DMS114 treated with DMSO at 0.1 percent for 48 hours (cell line): ENCODE measurements at regions not wholly inside any gene's neighbourhood (a gene's known extent, or its start where the extent isn't known, plus 50 kb on each side); places are given as distances from the start of the nearest gene placed in this dataset.
"Not testable (repeated sequence)": the region's sequence is repeated elsewhere in the genome, so short reads cannot be mapped to it uniquely, and the experiment has no call there.

Source experiments
- DNase-seq: peaks from one replicate; lab custom pipeline; 2025; ENCODE audit not compliant: unreplicated experiment; lab: John Stamatoyannopoulos, UW

DNA sequence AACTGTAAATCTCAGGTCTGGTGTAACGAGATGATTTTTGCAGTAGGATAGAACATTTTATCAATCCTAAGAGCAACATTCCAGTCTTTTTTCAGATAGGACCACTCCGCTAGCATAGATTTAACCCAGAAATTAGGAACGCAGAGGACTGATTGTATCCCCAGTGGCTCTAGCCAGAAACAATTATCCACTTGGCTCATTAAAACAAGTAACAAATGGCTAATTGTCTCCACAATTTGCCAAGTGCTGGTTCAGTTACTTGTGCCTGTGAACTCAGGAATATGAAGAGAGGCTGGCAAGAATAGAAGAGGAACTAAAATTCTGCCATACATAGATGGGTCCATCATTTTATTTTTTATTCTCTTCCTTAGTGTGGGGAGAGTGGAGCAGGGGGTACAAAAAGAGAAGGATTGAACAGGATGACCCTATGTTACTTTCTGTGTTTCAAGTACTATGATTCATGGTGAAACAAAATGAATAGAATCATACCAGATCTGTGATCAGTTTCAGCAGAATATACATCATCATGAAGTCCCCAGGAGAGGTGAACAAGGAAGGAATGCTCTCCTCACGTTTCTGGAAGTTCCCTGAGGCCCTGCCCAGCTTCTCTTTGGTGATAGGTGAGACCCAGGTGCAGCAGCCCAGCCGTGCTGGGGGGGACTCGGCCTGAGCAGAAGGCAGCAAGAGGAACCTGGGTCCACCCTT lies 121.6 kb downstream of the ARL4C start:
- DNase-seq = no peak

DNA sequence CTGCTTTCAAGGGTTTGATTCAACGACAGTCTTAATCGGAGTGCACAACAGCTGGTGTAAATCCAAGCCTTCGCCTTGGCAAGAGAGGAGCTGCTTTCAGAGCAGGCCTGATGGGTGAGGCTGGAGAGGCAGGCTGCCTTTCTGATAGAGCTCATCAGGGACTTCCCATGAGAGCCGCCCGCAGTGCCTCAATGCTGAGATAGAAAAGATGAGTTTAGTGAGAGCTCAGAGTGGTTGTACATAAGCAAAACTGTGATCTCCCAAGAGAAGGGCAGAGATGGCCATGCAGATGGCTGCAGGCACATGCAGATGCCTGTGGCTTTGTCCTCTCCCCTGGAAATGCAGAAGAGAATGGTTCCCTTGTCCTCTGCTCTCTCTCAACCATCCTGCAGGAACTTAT lies 122.1 kb downstream of the ARL4C start:
- no peak for DNase-seq

DNA sequence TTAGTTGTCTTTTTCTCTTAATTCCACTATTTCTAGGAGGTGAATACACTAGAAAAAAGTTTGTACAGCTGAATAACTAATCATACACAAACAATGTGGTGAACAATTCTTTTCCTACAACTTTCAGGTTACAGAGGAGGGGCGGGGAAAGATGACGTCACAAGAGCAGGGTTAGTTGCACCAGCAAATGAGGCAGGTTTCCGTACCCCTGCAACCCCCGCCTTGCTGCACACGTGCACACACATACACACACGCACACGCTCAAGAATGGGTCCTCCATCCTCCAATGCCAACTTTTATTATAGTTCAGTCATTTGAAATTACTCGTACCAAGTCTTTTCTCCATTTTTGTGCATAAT lies 122.8 kb downstream of the ARL4C start:
- DNase-seq = no peak

DNA sequence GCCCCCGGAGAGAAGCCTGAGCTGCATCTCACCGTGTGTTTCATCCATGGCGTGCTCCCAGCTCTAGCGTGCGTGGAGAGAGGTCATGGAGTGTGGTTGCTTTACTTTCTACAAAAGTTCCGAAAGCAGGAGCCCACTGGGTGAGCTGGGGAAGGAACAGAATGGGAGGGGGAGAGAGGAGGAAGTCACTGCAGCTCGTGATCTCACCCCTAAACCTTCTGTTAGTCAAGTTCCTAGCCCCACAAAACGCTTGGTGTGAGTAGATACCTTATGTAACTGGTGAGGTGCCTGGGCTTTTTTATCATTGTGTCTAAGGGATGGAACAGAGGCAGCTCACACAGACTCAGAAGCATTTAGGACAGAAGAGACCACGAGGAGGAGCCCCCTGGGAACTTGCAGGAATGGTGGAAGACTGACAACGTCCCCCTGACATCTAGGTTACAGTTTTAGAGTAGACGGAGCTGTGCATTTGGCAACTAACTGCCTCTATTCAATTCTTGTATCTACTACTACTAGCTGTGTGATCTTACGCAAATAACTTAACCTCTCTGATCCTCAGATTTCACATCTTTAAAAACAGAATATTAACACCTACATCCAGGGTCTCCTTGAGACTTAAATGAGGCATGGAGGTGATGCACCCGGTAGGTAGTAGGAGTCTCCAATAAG lies 123.3 kb downstream of the ARL4C start:
- no peak for DNase-seq

GRCh38 chr2:234373060-234373459 lies 123.8 kb downstream of the ARL4C start:
- no peak for DNase-seq

DNA sequence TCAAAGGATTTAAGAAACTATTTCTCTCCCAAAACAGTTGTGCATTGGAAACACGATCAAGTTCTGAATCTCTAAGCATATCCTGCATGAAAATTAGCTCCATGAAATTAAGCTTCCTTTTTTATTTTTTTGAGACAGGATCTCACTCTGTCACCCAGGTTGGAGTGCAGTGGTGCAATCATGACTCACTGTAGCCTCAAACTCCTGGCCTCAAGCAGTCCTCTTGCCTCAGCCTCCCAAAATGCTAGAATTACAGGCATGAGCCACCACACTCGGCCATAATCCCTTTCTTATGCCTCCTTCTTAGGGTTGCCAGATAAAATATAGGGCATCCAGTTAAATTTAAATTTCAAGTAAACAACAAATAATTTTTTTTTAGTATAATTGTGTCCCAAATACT lies 124.4 kb downstream of the ARL4C start:
- DNase-seq = no peak

DNA sequence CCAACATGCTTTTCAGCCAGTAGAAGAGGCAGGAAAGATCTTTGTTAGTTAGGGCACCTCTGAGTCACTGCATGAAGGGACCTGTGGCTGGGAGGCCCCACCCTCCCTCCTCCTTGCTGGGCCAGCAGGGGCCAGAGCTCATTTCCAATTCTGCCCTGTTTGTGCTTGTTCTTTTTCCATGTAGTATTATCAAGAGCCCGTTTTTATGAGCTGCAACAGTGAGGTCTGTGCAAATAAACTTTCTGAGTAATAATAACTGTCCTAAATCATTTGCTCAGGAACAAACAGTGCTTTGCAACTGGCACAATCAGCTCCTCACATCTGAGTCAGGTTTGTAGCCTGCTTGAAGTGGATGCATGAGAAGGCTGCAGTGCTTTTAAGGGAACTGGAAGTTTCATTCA lies 128.0 kb downstream of the ARL4C start:
- DNase-seq = no peak

GRCh38 chr2:234366891-234367290 lies 130.0 kb downstream of the ARL4C start:
- DNase-seq = no peak

DNA sequence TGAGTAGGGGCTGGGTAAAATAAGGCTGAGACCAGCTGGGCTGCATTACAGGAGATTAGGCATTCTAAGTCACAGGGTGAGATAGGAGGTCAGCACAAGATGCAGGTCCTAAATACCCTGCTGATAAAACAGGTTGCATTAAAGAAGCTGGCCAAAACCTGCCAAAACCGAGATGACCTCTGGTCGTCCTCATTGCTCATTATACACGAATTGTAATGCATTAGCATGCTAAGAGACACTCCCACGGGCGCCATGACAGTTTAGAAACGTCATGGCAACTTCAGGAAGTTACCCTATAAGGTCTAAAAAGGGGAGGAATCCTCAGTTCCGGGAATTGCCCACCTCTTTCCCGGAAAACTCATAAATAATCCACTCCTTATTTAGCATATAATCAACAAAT lies 132.2 kb downstream of the ARL4C start:
- DNase-seq = no peak

- DNase-seq = no peak
Observed at GRCh38 chr2:234363647-234364294, 133.1 kb downstream of the ARL4C start.

DNA sequence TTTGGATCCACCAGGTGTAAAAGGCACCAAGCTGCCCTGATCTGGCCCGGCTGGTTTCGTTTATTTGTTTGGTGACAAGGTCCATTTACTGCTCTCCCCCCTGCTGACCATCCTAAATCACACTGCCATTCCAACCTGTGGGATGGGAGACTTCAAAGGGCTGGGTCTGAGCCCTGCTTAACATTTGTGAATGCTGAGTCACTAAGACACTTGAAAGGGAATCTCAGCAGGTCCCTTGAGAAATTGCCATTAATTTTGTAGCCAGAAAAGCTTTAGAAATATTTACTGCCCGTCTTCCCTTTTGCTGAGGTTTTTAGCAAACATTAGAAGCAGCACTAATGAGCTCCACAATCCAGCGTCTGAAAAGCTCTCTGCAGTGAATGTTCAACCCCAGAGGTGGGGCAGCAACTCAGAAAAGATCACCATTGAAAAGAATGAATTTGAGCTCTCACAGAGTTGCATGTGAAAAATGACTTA lies 133.8 kb downstream of the ARL4C start:
- no peak for DNase-seq

DNA sequence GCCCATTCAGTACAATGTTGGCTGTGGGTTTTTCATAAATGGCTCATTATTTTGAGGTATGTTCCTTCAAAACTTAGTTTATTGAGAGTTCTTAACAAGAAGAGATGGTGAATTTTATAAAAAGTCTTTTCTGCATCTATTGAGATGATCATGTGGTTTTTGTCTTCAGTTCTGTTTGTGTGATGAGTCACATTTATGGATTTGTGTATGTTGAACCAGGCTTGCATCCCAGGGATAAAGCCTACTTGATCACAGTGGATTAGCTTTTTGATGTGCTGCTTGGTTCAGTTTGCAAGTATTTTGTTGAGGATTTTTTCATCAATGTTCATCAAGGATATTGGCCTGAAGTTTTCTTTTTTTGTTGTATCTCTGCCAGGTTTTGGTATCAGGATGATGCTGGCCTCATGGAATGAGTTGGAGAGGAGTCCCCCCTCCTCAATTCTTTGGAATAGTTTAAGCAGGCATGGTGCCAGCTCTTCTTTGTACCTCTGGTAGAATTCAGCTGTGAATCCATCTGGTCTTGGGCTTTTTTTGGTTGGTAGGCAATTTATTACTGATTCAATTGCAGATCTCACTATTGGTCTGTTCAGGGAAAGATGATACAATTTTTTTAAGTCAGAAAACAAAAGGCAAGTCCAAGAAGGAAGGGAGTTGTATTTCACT lies 136.4 kb downstream of the ARL4C start:
- DNase-seq = not testable (repeated sequence)

GRCh38 chr2:234357666-234358065 lies 139.2 kb downstream of the ARL4C start:
- no peak for DNase-seq

DNA sequence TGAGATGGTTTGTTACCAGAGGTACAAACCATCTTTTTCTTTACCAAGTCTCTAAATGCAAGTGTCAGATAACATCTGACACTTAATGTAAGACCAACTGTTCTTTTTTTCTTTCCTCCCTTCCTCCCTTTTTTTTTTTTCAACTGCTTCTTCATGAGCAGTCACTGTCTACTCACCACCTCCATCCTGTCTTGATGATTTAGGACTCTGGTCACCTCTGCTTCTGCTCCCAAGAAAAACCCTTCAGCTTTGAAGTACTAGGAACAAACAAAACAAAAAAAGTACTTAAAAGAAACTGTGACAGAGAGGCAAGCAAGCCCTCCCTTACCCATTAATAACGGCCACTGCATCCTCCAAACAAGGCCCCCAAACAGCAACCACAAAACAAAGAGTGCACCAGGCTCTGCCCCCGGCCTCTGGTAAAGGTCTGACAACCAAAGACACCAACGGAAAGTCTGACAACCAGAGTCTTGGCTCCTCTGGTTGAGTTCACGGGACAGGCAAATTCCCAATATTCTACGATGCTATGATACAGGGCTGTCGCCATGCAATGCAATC lies 141.0 kb downstream of the ARL4C start:
- no peak for DNase-seq

DNA sequence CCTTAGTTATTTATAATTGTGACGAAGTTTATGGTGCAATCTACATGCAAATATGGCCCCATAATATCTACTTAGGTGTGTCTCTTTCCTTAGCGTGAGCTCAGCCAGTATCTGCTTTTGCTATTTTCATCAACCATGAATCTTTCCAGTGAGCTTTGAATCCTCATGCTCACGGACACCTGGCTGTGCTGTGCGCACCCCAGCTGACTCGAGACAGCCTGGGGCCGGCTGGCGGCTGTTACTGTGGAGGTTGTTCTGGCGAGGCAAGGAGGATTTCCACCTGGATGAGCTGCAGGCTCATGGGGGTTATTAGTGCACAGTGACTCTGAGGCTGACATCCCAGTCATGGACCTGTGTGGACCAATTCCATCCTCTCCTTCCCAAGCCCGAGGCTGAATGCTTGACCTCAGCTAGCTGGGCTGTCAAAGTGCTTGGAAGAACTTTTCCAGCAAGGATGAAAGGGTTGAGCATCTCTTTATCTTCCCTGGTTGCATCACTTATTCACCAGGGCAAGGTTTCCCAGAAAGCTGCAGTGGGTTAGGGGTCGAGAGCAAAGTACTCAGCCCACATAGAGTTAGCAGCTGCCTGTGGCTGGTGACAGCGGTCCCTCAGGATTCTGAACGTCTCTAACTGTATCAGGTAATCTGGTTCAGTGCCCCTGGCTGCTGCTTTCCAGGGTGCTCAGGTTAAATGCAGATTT lies 141.7 kb downstream of the ARL4C start:
- no peak for DNase-seq

- DNase-seq = no peak
Observed at GRCh38 chr2:234352270-234352669, 144.6 kb downstream of the ARL4C start.

DNA sequence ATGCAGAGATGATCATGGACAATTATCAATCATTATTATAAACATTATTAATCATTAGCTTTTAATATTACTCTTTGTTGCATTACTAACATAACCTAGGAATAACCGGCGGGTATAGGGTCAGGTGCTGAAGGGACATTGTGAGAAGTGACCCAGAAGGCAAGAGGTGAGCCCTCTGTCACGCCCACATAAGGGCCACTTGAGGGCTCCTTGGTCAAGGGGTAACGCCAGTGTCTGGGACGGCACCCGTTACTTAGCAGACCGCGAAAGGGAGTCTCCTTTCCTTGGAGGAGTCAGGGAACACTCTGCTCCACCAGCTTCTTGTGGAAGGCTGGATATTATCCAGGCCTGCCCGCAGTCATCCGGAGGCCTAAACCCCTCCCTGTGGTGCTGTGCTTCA lies 145.0 kb downstream of the ARL4C start:
- not testable (repeated sequence) for DNase-seq

DNA sequence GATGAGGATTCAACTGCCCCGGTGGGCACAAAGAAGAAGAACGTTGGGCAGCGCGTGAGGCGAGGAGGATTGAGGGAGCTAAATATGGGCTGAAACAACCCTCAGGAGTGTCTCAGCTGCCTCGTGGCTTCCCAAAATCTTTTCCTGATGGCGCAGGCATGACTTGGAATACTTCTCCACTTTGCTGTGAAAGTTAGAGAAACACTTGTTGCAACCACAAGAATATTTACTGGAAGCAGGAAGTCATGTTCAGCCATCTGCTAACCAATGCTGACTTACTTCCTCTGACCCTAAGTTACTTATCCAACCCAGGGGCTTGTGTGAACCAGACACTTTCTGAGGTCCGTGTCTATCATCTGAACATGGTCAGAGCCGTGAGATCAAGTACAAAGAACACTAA lies 148.8 kb downstream of the ARL4C start:
- DNase-seq = no peak

DNA sequence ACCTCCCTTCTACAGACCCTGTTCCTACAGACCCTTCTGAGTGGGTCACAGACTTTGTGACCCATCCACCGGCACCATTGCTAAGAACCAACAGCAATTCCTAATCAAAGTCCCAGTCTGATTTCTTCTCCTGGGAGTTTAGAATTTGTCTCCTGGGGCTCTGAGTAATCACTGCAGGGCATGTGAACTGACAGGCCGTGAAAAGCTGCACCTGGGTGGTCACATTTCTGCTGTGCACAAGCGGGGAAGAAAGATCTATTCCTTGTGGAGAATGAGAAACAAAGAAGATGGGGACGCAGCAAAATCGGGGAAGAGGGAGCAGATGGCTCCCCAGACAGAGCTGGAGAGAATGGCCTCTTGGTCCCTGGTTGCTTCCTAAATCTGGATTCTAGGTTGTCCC lies 151.0 kb downstream of the ARL4C start:
- DNase-seq = no peak

GRCh38 chr2:234344012-234344411 lies 152.9 kb downstream of the ARL4C start:
- no peak for DNase-seq

DNA sequence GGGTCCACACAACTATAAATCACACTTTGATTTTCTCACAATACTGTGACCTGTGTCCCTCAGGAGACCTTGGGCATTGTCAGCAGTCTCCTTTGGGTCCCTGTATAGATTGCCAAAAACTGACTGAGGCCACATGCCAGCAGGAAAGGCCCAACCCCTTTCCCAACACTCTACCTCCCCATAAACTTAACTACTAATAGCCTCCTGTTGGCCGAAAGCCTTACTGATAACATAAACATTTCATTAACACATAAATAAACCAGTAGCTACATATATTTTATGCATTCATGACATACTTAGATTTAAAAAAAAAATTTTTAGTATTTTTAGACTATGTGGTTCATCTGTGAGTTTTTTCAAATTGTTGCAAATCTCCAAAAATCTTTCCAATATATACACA lies 153.5 kb downstream of the ARL4C start:
- DNase-seq = no peak
